GM12865 (cell line): ENCODE measurements at regions not wholly inside any gene's neighbourhood (a gene's known extent, or its start where the extent isn't known, plus 50 kb on each side); places are given as distances from the start of the nearest gene placed in this dataset.
"Not testable (repeated sequence)": the region's sequence is repeated elsewhere in the genome, so short reads cannot be mapped to it uniquely, and the experiment has no call there.

ENCODE experiments used
- DNase-seq: peaks from one replicate; pipeline ENCODE4 v3.0.0; 2010; ENCODE audit warnings: low read depth
- H3K4me3 ChIP-seq: 2 replicates; pipeline ENCODE4 v1.5.1; 2011; ENCODE audit warnings: mild to moderate bottlenecking, low read depth, low read length, control low read depth
- CTCF ChIP-seq: IDR thresholded peaks from 2 replicates; pipeline ENCODE4 v1.5.1; 2011; ENCODE audit warnings: low read length, control low read depth, low read depth, inconsistent platforms; ENCODE audit not compliant: insufficient read depth; ENCODE audit errors: missing control alignments

DNA sequence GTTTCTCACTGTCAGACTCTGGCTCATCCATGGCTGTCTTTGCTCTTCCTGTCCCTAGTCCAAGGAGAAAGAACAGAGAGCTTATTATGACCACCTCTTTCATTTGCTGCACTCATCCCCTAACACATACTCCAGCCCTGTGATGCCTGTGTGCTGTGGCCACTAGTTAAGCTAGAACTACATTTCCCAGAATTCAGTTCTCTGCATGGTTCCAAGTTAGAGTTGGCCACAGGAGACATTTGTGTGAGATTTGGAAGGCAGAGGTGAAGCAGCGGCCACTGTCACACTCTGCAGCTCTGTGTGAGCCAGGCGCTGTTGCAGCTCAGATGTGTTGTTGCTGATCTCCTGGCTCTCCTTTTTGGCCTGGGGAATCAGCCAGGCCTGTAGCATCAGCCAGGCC lies 188.2 kb upstream of the ATP6AP2 start:
- no peak for DNase-seq
- no peak for TF ChIP-seq CTCF
- H3K4me3 ChIP-seq: no peak overlapping the region

- TF ChIP-seq CTCF: no peak
- DNase-seq: peak; percentile 33
- H3K4me3 ChIP-seq: no peak overlapping the region
These were observed 189.1 kb upstream of the ATP6AP2 start for GRCh38 chrX:40391662-40392061.

- no peak for TF ChIP-seq CTCF
- H3K4me3 ChIP-seq: no peak overlapping the region
- no peak for DNase-seq
These were observed 191.2 kb upstream of the ATP6AP2 start for GRCh38 chrX:40389555-40389954.

GRCh38 chrX:40388441-40388840 lies 192.3 kb upstream of the ATP6AP2 start:
- TF ChIP-seq CTCF: no peak
- H3K4me3 ChIP-seq: no peak overlapping the region
- DNase-seq: no peak

- not testable (repeated sequence) for H3K4me3 ChIP-seq, DNase-seq
These were observed 192.9 kb upstream of the ATP6AP2 start for GRCh38 chrX:40387869-40388268.

DNA sequence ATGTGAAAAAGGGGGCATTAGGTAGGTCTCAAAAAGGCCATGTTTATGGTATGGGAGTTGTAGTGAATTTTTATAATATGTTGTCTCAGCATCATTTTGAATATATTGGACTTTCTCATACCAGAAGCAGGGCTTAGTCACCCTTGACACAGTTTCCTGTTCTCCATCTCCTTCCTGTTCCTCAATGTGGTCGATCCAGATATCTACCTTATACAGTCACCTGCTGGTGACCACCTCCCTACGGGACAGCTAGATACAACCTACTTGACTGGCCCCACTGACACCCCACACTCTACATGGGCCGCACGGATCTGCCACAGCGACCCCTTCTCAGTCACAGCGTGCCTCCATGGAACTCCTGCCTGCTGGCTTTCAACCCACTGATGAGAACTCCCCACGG lies 193.5 kb upstream of the ATP6AP2 start:
- DNase-seq, H3K4me3 ChIP-seq: not testable (repeated sequence)

DNA sequence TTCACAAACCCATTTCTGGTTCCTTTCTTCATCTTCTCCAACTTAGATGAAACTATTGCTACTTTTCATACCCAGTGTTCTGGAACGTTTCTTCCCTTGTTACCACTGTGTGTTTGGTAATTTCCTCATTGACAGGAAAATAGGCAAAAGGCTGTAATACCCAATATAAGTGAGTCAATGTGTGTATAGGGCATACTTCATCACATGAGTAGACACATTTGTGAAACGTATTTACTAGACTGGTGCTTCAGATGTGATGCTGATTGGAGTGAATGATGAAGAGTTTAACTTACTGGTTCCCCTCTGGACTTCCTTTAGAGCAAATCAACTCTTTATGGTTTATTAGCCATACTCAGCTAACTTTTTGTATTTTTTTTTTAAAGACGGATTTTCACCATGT lies 195.1 kb upstream of the ATP6AP2 start:
- DNase-seq: no peak
- H3K4me3 ChIP-seq: no peak overlapping the region
- TF ChIP-seq CTCF: no peak

- DNase-seq: no peak
- no peak overlapping the region for H3K4me3 ChIP-seq
- TF ChIP-seq CTCF: no peak
These were observed 195.5 kb upstream of the ATP6AP2 start for GRCh38 chrX:40385256-40385655.
